HepG2 (cell line): ENCODE measurements at regions not wholly inside any gene's neighbourhood (a gene's known extent, or its start where the extent isn't known, plus 50 kb on each side); places are given as distances from the start of the nearest gene placed in this dataset.

Experiments used
- ATAC-seq: fragments of 200-7000 bp; cut with Tn5 transposase; 3 replicates; pipeline ENCODE4 v1.9.1; 2020; ENCODE audit warnings: mild to moderate bottlenecking, moderate library complexity
- BruUV-seq: library from RNA; stranded (reverse); fragments of 400-500 nt; replicated peaks from 2 replicates; lab custom pipeline; 2021; lab: Mats Ljungman, UMichigan
- CTCF ChIA-PET: fragments of 300-600 bp; formaldehyde crosslinking; extraction: SDS; loops from one replicate; lab custom pipeline; 2021; ENCODE audit warnings: low total read pairs, inconsistent platforms, low intra/inter-chr PET ratio; lab: Yijun Ruan, JAX
- POLR2A ChIA-PET: fragments of 350-600 bp; sonication (Branson Sonifier 250); formaldehyde crosslinking; loops from one replicate; lab custom pipeline; 2020; ENCODE audit warnings: antibody characterized with exemption, inconsistent platforms; lab: Yijun Ruan, JAX
- DNase-seq: peaks from one replicate; pipeline ENCODE4 v3.0.0-alpha.2; 2015; ENCODE audit warnings: low spot score
- FAIRE-seq: peaks from 3 replicates; lab custom pipeline; 2011; peaks lifted over from hg19 to GRCh38; lab: Jason Lieb, UNC
- H2AFZ ChIP-seq: one replicate; pipeline ENCODE4 v1.6.1; 2011; ENCODE audit warnings: low read length, inconsistent platforms
- H3K27ac ChIP-seq: fragments of 300-600 bp; 3 replicates; pipeline ENCODE4 v1.8.0; 2011; ENCODE audit warnings: mixed run types, mild to moderate bottlenecking, mixed read lengths, low read length, inconsistent platforms; ENCODE audit not compliant: insufficient read depth; ENCODE audit errors: extremely low read length
- H3K27me3 ChIP-seq, 2 experiments: fragments of 200-600 bp in 1 of 2; 2 replicates in 1 of 2; 3 replicates in 1 of 2; pipeline versions ENCODE4 v1.6.0 to v1.8.0; 2011; ENCODE audit warnings: low read length in 2 of 2, mild to moderate bottlenecking in 2 of 2, moderate library complexity in 2 of 2, inconsistent platforms in 1 of 2; ENCODE audit not compliant: insufficient read depth in 2 of 2, control insufficient read depth in 1 of 2
- H3K36me3 ChIP-seq, 2 experiments: fragments of 200-600 bp in 1 of 2; replicated peaks in 1 of 2; 2 replicates in 1 of 2; 3 replicates in 1 of 2; pipeline versions ENCODE4 v1.5.1 to v1.8.0; 2011; ENCODE audit warnings: low read length in 2 of 2, inconsistent platforms in 1 of 2; ENCODE audit not compliant: insufficient read depth in 2 of 2, control insufficient read depth in 1 of 2
- H3K4me1 ChIP-seq: 2 replicates; pipeline ENCODE4 v1.5.1; 2012; ENCODE audit warnings: low read length, inconsistent platforms; ENCODE audit not compliant: insufficient read depth
- H3K4me2 ChIP-seq: 2 replicates; pipeline ENCODE4 v1.6.0; 2011; ENCODE audit warnings: low read depth, low read length, inconsistent platforms
- H3K4me3 ChIP-seq, 3 experiments: fragments of 200-600 bp in 1 of 3; sonication (generic), shearing (Covaris generic) in 1 of 3; replicated peaks in 1 of 3; 2 replicates each; pipeline ENCODE4 v1.5.1; 2011 to 2016; ENCODE audit warnings: low read length in 3 of 3, inconsistent platforms in 2 of 3, low read depth in 2 of 3, mild to moderate bottlenecking in 2 of 3, control low read depth in 1 of 3, mixed read lengths in 1 of 3; ENCODE audit not compliant: insufficient read depth in 1 of 3
- H3K79me2 ChIP-seq: one replicate; pipeline ENCODE4 v1.6.1; 2011; ENCODE audit warnings: low read length, inconsistent platforms; ENCODE audit not compliant: insufficient read depth
- H3K9ac ChIP-seq: 2 replicates; pipeline ENCODE4 v1.6.0; 2011; ENCODE audit warnings: mild to moderate bottlenecking, low read depth, low read length, inconsistent platforms; ENCODE audit not compliant: insufficient read depth
- H3K9me3 ChIP-seq: 2 replicates; pipeline ENCODE4 v1.5.1; 2012; ENCODE audit warnings: mild to moderate bottlenecking, low read length
- H4K20me1 ChIP-seq: 2 replicates; pipeline ENCODE4 v1.6.0; 2011; ENCODE audit warnings: inconsistent platforms, mild to moderate bottlenecking, low read length, moderate library complexity; ENCODE audit not compliant: insufficient read depth
- CENPT ChIP-seq: sonication (generic); formaldehyde crosslinking; IDR thresholded peaks from 2 replicates; pipeline ENCODE4 v1.8.0; 2022; ENCODE audit warnings: low read depth, mild to moderate bottlenecking, moderate library complexity, missing genetic modification reagents
- EP300 ChIP-seq, 3 experiments: sonication (generic) in 1 of 3; formaldehyde crosslinking in 1 of 3; IDR thresholded peaks; 2 replicates each; pipeline versions ENCODE4 v1.5.1 to v1.6.1; 2011 to 2020; ENCODE audit warnings: low read depth in 2 of 3, low read length in 2 of 3, borderline replicate concordance in 1 of 3, improper control_type of control experiment in 1 of 3, mild to moderate bottlenecking in 1 of 3, missing genetic modification reagents in 1 of 3, moderate library complexity in 1 of 3
- MAF1 ChIP-seq: sonication (generic); formaldehyde crosslinking; IDR thresholded peaks from 2 replicates; pipeline ENCODE4 v1.5.0; 2020; ENCODE audit warnings: missing genetic modification reagents, borderline replicate concordance
- PCBP1 ChIP-seq: fragments of 200-400 bp; formaldehyde crosslinking; IDR thresholded peaks from 2 replicates; pipeline ENCODE4 v1.6.1; 2017; ENCODE audit warnings: mild to moderate bottlenecking, low read depth, low read length, borderline replicate concordance
- PHF20 ChIP-seq: sonication (generic); formaldehyde crosslinking; IDR thresholded peaks from 2 replicates; pipeline ENCODE4 v1.5.0; 2020; ENCODE audit warnings: mild to moderate bottlenecking, missing genetic modification reagents
- RXRB ChIP-seq: IDR thresholded peaks from 2 replicates; pipeline ENCODE4 v1.6.1; 2016; ENCODE audit warnings: borderline replicate concordance, missing genetic modification reagents, missing compliant biosample characterization
- TFDP2 ChIP-seq: sonication (generic); formaldehyde crosslinking; IDR thresholded peaks from 2 replicates; pipeline ENCODE4 v1.4.0; 2020; ENCODE audit warnings: missing genetic modification reagents
- XBP1 ChIP-seq: sonication (generic); formaldehyde crosslinking; IDR thresholded peaks from 2 replicates; pipeline ENCODE4 v1.5.0; 2020; ENCODE audit warnings: missing genetic modification reagents
- ZFX ChIP-seq: sonication (generic); formaldehyde crosslinking; IDR thresholded peaks from 2 replicates; pipeline ENCODE4 v1.4.0; 2020; ENCODE audit warnings: mild to moderate bottlenecking, low read depth, missing genetic modification reagents, moderate library complexity
- ZNF138 ChIP-seq: sonication (generic); formaldehyde crosslinking; IDR thresholded peaks from 2 replicates; pipeline ENCODE4 v1.5.0; 2020; ENCODE audit warnings: mild to moderate bottlenecking, low read depth, missing genetic modification reagents
- WGBS: methylation state at CpG from one replicate; pipeline ENCODE4 v1.1.6; 2017; ENCODE audit warnings: low lambda C conversion rate; 5-methylcytosine and 5-hydroxymethylcytosine counted together
- in situ Hi-C: cut with HindIII; loops from 2 replicates; pipeline ENCODE4 v1.10.0; 2017; ENCODE audit warnings: low pct_unique_long_range_greater_than_20kb; ENCODE audit not compliant: extremely low pct_ligation_motif_present
- intact Hi-C: fragments of 100-400 bp; cut with micrococcal nuclease; formaldehyde crosslinking; loops from one replicate; pipeline ENCODE4 v1.10.0; 2022; ENCODE audit not compliant: unreplicated experiment

GRCh38 chr16:64841071-64841470 lies 280.8 kb downstream of the CDH11 start (continued):
- TF ChIP-seq PCBP1, result no peak
- TF ChIP-seq XBP1, result no peak

GRCh38 chr16:64830653-64831052 lies 291.2 kb downstream of the CDH11 start:
- Histone ChIP-seq H3K9ac (no peak overlapping the region), H3K36me3 (no peaks in the 10 kb centered on the region), H3K27me3 (no peaks in the 10 kb centered on the region), H3K27ac (no peak overlapping the region), H3K9me3 (peaks cover 91% of the 10 kb centered on the region), H3K4me1 (no peaks in the 10 kb centered on the region), H4K20me1 (no peaks in the 10 kb centered on the region), H2AFZ (no peak overlapping the region), H3K79me2 (no peaks in the 10 kb centered on the region), H3K4me2 (no peak overlapping the region), H3K4me3 (no peak overlapping the region)
- in situ Hi-C loops (no loop called here), intact Hi-C loops (no loop called here)
- FAIRE-seq (no peak), ATAC-seq (no peak), DNase-seq (no peak)
- no TSS peak for BruUV-seq
- WGBS, result 0% methylated on average over 2 of the region's 2 CpGs
- TF ChIP-seq MAF1 (no peak), RXRB (CRISPR knock-in tag) (no peak), ZFX (CRISPR knock-in tag) (no peak), PHF20 (CRISPR knock-in tag) (no peak), ZNF138 (CRISPR knock-in tag) (no peak), EP300 (IDR thresholded peaks at IDR 0.05; ENCODE audit: low read depth in 2 of 2, low read length in 2 of 2) (no peak), EP300 (CRISPR knock-in tag; IDR thresholded peaks at IDR 0.05; ENCODE audit: borderline replicate concordance) (no peak), CENPT (no peak), TFDP2 (CRISPR knock-in tag) (no peak)
- CTCF ChIA-PET, result no interaction called here
- POLR2A ChIA-PET, result no interaction called here
